ENCODE measurements at regions not wholly inside any gene's neighbourhood (a gene's known extent, or its start where the extent isn't known, plus 50 kb on each side); places are given as distances from the start of the nearest gene placed in this dataset.

DNA sequence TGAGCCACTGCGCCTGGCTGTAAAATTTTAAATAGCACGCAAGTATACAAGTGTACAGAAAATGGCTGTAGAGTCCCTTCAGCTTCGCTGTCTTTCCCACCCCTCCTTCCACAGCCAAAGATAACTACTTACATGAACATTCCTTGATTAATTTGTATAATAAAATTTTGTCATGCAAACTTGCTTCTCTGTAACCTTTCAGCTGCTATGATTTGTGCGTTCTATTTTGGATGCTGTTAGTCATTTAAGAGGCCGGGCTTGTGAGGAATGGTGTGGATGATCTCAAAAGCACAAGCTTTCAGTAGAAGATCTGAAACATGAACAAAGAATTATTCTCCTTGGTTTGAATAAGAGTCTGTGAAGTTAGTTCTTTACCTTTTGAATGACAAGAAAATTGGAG is 115.0 kb upstream of the TLE1 start:
- TF ChIP-seq, protein P1, sequence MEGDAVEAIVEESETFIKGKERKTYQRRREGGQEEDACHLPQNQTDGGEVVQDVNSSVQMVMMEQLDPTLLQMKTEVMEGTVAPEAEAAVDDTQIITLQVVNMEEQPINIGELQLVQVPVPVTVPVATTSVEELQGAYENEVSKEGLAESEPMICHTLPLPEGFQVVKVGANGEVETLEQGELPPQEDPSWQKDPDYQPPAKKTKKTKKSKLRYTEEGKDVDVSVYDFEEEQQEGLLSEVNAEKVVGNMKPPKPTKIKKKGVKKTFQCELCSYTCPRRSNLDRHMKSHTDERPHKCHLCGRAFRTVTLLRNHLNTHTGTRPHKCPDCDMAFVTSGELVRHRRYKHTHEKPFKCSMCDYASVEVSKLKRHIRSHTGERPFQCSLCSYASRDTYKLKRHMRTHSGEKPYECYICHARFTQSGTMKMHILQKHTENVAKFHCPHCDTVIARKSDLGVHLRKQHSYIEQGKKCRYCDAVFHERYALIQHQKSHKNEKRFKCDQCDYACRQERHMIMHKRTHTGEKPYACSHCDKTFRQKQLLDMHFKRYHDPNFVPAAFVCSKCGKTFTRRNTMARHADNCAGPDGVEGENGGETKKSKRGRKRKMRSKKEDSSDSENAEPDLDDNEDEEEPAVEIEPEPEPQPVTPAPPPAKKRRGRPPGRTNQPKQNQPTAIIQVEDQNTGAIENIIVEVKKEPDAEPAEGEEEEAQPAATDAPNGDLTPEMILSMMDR (IDR thresholded peaks at IDR 0.05) = no peak
- TF ChIP-seq, protein P2, sequence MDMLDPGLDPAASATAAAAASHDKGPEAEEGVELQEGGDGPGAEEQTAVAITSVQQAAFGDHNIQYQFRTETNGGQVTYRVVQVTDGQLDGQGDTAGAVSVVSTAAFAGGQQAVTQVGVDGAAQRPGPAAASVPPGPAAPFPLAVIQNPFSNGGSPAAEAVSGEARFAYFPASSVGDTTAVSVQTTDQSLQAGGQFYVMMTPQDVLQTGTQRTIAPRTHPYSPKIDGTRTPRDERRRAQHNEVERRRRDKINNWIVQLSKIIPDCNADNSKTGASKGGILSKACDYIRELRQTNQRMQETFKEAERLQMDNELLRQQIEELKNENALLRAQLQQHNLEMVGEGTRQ (CRISPR knock-in tag; IDR thresholded peaks at IDR 0.05) = no peak
- TF ChIP-seq NR1H2 (CRISPR knock-in tag; IDR thresholded peaks at IDR 0.05) (no peak), FOXJ3 (CRISPR knock-in tag; IDR thresholded peaks at IDR 0.05; ENCODE audit: borderline replicate concordance) (no peak), ESRRA (CRISPR knock-in tag; IDR thresholded peaks at IDR 0.05; ENCODE audit: borderline replicate concordance) (no peak)

Data from WTC11 (cell line).